Activated CD4-positive, alpha-beta T cell treated with anti-CD3 and anti-CD28 coated beads, Interleukin-2, amount 10 ng/mL, durations not matched to agents 24 days and 14 days (primary cell): ENCODE measurements at regions not wholly inside any gene's neighbourhood (a gene's known extent, or its start where the extent isn't known, plus 50 kb on each side); places are given as distances from the start of the nearest gene placed in this dataset.

Experiments
- DNase-seq: peaks from one replicate; pipeline ENCODE4 v3.0.0; 2022
- H3K27ac Mint-ChIP-seq: one replicate; pipeline ENCODE4 v1.8.0; 2022; ENCODE audit warnings: mild to moderate bottlenecking, mixed read lengths
- H3K27me3 Mint-ChIP-seq: one replicate; pipeline ENCODE4 v1.8.0; 2022; ENCODE audit warnings: mixed read lengths
- H3K36me3 Mint-ChIP-seq: one replicate; pipeline ENCODE4 v1.8.0; 2022; ENCODE audit warnings: low read depth, mild to moderate bottlenecking, mixed read lengths
- H3K4me1 Mint-ChIP-seq: one replicate; pipeline ENCODE4 v1.8.0; 2021; ENCODE audit warnings: mixed read lengths
- H3K4me3 Mint-ChIP-seq: one replicate; pipeline ENCODE4 v1.8.0; 2022; ENCODE audit warnings: mild to moderate bottlenecking, moderate library complexity, mixed read lengths
- H3K9me3 Mint-ChIP-seq: one replicate; pipeline ENCODE4 v1.8.0; 2021; ENCODE audit warnings: mixed read lengths
- intact Hi-C: fragments of 100-400 bp; cut with micrococcal nuclease; formaldehyde crosslinking; loops from one replicate; pipeline ENCODE4 v1.15.1; 2023

DNA sequence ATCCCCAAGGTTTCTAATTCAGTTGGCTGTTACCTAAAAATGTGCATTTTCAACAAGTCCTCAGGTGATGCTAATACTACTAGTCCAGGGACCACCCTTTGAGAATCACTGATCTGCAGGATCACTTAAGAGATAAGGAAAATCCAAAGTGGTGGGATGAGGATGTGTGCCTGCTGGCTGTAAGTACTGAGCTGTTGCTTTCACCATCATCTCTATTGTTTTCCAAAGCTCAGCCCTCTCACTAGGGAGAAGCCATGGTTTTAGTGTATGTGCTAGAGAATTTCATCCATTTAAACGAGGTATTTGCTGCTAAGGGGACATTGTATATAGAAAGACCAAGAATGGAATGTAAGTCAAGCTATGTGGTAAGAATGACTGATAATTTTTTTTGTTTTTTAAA lies 202.3 kb downstream of the KIF21A start:
- Mint-ChIP-seq H3K27me3 (no peaks in the 10 kb centered on the region), H3K4me1 (no peaks in the 10 kb centered on the region), H3K9me3 (no peaks in the 10 kb centered on the region), H3K36me3 (no peaks in the 10 kb centered on the region), H3K4me3 (no peak overlapping the region), H3K27ac (no peak overlapping the region)
- intact Hi-C loops: no loop called here
- DNase-seq: no peak

- Mint-ChIP-seq H3K27me3 (no peaks in the 10 kb centered on the region), H3K4me3 (no peak overlapping the region), H3K9me3 (no peaks in the 10 kb centered on the region), H3K36me3 (no peaks in the 10 kb centered on the region), H3K27ac (no peak overlapping the region), H3K4me1 (no peaks in the 10 kb centered on the region)
- intact Hi-C loops: no loop called here
- DNase-seq: no peak
These were observed 203.1 kb downstream of the KIF21A start for GRCh38 chr12:39239490-39240486.

- H3K9me3 Mint-ChIP-seq: no peaks in the 10 kb centered on the region
These were observed 205.9 kb downstream of the KIF21A start for GRCh38 chr12:39237004-39237403.

GRCh38 chr12:39235990-39236767 lies 206.7 kb downstream of the KIF21A start:
- no peak overlapping the region for H3K27ac Mint-ChIP-seq
- no peaks in the 10 kb centered on the region for H3K27me3 Mint-ChIP-seq
- no peaks in the 10 kb centered on the region for H3K4me1 Mint-ChIP-seq
- H3K36me3 Mint-ChIP-seq: no peaks in the 10 kb centered on the region
- intact Hi-C loops: no loop called here
- no peaks in the 10 kb centered on the region for H3K9me3 Mint-ChIP-seq
- DNase-seq: no peak
- no peak overlapping the region for H3K4me3 Mint-ChIP-seq

More at GRCh38 chr12:39237004-39237403, 205.9 kb downstream of the KIF21A start:
- Mint-ChIP-seq H3K27ac (no peak overlapping the region), H3K4me1 (no peaks in the 10 kb centered on the region), H3K27me3 (no peaks in the 10 kb centered on the region), H3K36me3 (no peaks in the 10 kb centered on the region), H3K4me3 (no peak overlapping the region)
- intact Hi-C loops: no loop called here
- DNase-seq: no peak

- Mint-ChIP-seq H3K4me1 (no peaks in the 10 kb centered on the region), H3K9me3 (peaks cover 5% of the 10 kb centered on the region), H3K27ac (no peak overlapping the region), H3K27me3 (no peaks in the 10 kb centered on the region), H3K36me3 (no peaks in the 10 kb centered on the region), H3K4me3 (no peak overlapping the region)
- no peak for DNase-seq
- intact Hi-C loops: no loop called here
These were observed 212.8 kb downstream of the KIF21A start for GRCh38 chr12:39230086-39230485.

- DNase-seq: no peak
- intact Hi-C loops: no loop called here
- Mint-ChIP-seq H3K4me3 (no peak overlapping the region), H3K4me1 (no peaks in the 10 kb centered on the region), H3K9me3 (peaks cover 5% of the 10 kb centered on the region), H3K27me3 (no peaks in the 10 kb centered on the region), H3K27ac (no peak overlapping the region), H3K36me3 (no peaks in the 10 kb centered on the region)
These were observed 215.7 kb downstream of the KIF21A start for GRCh38 chr12:39227218-39227617.

GRCh38 chr12:39224971-39225370 lies 217.9 kb downstream of the KIF21A start:
- Mint-ChIP-seq H3K27me3 (no peaks in the 10 kb centered on the region), H3K4me3 (no peak overlapping the region)

DNA sequence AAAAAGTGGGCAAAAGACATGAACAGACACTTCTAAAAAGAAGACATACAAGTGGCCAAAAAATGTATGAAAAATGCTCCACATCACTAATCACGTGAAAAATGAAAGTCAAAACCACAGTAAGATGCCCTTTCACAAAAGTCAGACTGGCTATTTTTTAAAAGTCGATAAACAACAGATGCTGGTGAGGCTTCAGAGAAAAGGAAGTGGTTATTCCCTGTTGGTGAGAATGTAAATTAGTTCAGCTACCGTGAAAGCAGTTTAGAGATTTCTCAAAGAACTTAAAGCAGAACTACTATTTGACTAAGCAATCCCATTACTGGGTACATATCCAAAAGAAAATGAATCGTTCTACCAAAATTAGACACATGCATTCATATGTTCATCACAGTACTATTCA lies 237.0 kb downstream of the KIF21A start:
- Mint-ChIP-seq H3K27ac (no peak overlapping the region), H3K27me3 (no peaks in the 10 kb centered on the region), H3K4me1 (no peaks in the 10 kb centered on the region), H3K4me3 (no peak overlapping the region), H3K36me3 (no peaks in the 10 kb centered on the region), H3K9me3 (peaks cover 11% of the 10 kb centered on the region)
- intact Hi-C loops: no loop called here
- no peak for DNase-seq

More at GRCh38 chr12:39224971-39225370, 217.9 kb downstream of the KIF21A start:
- Mint-ChIP-seq H3K9me3 (no peaks in the 10 kb centered on the region), H3K4me1 (no peaks in the 10 kb centered on the region), H3K36me3 (no peaks in the 10 kb centered on the region), H3K27ac (no peak overlapping the region)
- no peak for DNase-seq
- intact Hi-C loops: no loop called here

DNA sequence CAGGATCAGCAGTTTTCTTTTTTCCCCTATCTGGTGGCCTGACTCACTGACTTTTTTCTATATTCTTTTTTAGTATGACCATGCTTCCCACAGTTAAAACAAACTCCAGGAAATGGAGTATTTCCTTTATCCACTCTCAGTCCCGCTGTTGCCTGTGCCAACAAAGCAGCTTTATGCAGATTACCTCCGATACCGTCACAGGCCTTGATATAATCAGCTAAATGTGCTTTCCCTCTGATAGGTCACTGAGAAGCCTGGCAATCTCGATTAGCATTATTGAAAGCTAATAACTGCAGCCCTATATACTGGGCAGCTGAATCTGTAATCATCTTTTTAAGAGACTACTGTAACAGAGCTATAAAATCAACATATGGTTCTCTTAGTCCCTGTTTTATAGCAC lies 243.6 kb downstream of the KIF21A start:
- peaks cover 8% of the 10 kb centered on the region for H3K9me3 Mint-ChIP-seq
- H3K36me3 Mint-ChIP-seq: no peaks in the 10 kb centered on the region
- H3K27ac Mint-ChIP-seq: no peak overlapping the region
- no peak overlapping the region for H3K4me3 Mint-ChIP-seq
- no peaks in the 10 kb centered on the region for H3K27me3 Mint-ChIP-seq
- DNase-seq: no peak
- H3K4me1 Mint-ChIP-seq: no peaks in the 10 kb centered on the region
- intact Hi-C loops: no loop called here

DNA sequence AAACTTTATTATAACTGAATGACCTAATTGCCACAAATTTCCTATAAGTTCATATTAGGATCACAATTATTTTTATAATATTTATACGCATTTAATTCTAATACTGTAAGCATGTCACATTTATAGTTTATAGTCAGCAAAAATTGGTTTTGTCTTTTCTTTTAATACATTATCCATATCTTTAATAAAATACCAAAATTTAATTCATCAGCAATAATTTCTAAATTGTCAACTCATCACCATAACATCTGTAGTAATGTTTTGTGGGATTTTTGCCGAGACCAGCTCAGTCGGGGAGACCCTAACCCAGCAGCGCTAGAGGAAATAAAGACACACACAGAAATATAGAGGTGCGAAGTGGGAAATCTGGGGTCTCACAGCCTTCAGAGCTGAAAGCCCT lies 254.2 kb downstream of the KIF21A start:
- H3K27ac Mint-ChIP-seq: no peak overlapping the region
- H3K27me3 Mint-ChIP-seq: no peaks in the 10 kb centered on the region
- no peak overlapping the region for H3K4me3 Mint-ChIP-seq
- H3K4me1 Mint-ChIP-seq: no peaks in the 10 kb centered on the region
- H3K36me3 Mint-ChIP-seq: no peaks in the 10 kb centered on the region
- intact Hi-C loops: no loop called here
- H3K9me3 Mint-ChIP-seq: no peaks in the 10 kb centered on the region
- DNase-seq: no peak

DNA sequence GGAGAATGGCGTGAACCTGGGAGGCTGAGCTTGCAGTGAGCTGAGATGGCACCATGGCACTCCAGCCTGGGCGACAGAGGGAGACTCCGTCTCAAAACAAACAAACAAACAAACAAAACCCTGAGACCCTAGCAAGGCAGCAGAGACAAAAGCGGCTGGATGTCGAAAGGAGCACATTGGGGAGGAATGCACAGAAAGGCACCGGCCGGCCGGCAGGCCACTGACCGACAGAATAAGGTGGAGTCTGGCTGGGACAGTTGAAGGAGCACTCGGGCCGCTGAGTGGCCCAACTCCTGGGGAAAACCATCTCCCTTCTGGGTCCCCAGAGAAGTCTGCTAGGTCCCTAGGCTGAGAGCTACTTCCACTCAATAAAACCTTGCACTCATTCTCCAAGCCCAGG lies 256.2 kb downstream of the KIF21A start:
- no peaks in the 10 kb centered on the region for H3K36me3 Mint-ChIP-seq
- H3K27ac Mint-ChIP-seq: no peak overlapping the region
- H3K27me3 Mint-ChIP-seq: no peaks in the 10 kb centered on the region
- H3K4me3 Mint-ChIP-seq: no peak overlapping the region
- no peaks in the 10 kb centered on the region for H3K9me3 Mint-ChIP-seq
- no peak for DNase-seq
- intact Hi-C loops: no loop called here
- no peaks in the 10 kb centered on the region for H3K4me1 Mint-ChIP-seq

- no peak overlapping the region for H3K4me3 Mint-ChIP-seq
- no peak for DNase-seq
- no peak overlapping the region for H3K27ac Mint-ChIP-seq
- H3K27me3 Mint-ChIP-seq: no peaks in the 10 kb centered on the region
- H3K4me1 Mint-ChIP-seq: no peaks in the 10 kb centered on the region
- H3K9me3 Mint-ChIP-seq: no peaks in the 10 kb centered on the region
- intact Hi-C loops: no loop called here
- no peaks in the 10 kb centered on the region for H3K36me3 Mint-ChIP-seq
These were observed 264.1 kb downstream of the KIF21A start for GRCh38 chr12:39178837-39179236.

DNA sequence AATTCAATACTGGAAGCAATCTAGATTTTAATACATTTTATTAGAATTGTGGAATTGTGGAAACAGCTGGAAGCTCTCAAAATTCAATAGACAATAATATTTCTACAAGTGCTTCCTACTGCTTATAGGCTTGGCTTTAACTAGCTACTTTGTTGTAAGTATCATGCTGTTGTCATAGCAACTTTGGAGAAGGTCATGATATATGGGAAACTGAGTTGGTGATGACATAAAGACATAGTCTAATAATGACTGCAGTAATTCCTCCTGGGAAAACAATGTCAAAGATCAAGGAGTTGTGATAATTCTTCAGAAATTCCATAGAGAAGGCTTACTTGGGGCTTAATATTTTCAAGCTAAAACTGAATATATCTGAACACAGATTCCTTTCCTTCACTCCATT lies 266.6 kb downstream of the KIF21A start:
- Mint-ChIP-seq H3K36me3 (no peaks in the 10 kb centered on the region), H3K27me3 (no peaks in the 10 kb centered on the region), H3K4me3 (no peak overlapping the region), H3K4me1 (no peaks in the 10 kb centered on the region), H3K9me3 (no peaks in the 10 kb centered on the region), H3K27ac (no peak overlapping the region)
- no peak for DNase-seq
- intact Hi-C loops: no loop called here

DNA sequence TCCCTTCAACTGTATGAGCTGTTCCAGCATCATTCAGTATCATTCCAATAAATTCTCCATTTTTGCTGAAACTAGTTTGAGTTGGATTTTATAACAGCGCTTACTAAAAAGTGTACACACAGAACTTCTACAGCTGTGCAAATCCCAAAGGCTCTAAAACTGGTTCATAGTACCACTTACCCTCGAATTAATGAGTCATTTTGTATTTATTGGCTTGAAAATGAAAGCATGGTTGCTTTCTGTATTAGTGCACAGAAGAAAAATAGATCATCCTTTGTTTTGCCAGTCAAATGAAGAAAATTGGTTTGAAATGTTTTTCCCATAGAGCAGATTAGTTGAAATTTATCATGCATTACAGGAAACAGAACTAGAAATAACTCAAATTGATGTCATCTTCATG lies 268.3 kb upstream of the CPNE8 start:
- H3K4me3 Mint-ChIP-seq: no peak overlapping the region
- H3K27ac Mint-ChIP-seq: no peak overlapping the region
- H3K9me3 Mint-ChIP-seq: no peaks in the 10 kb centered on the region
- no peaks in the 10 kb centered on the region for H3K4me1 Mint-ChIP-seq
- no peaks in the 10 kb centered on the region for H3K27me3 Mint-ChIP-seq
- no peaks in the 10 kb centered on the region for H3K36me3 Mint-ChIP-seq
- intact Hi-C loops: no loop called here
- DNase-seq: no peak
